Uterus (tissue), 3 donors: ENCODE measurements at regions not wholly inside any gene's neighbourhood (a gene's known extent, or its start where the extent isn't known, plus 50 kb on each side); places are given as distances from the start of the nearest gene placed in this dataset.

Source experiments
- DNase-seq, 2 donors: peaks; one replicate each; pipeline ENCODE4 v3.0.0-alpha.2; 2019 to 2020
- H3K27ac ChIP-seq, 2 donors: fragments of 200-600 bp; sonication (generic); 1 replicate in 1 of 2; 2 replicates in 1 of 2; pipeline ENCODE4 v1.5.1; 2016 to 2018
- H3K27me3 ChIP-seq, 2 donors: fragments of 200-600 bp; sonication (generic); one replicate each; pipeline ENCODE4 v1.5.1; 2018 to 2019; ENCODE audit warnings: control low read depth in 1 of 2
- H3K36me3 ChIP-seq, 2 donors: fragments of 200-600 bp; sonication (generic); one replicate each; pipeline ENCODE4 v1.5.1; 2019; ENCODE audit warnings: control low read depth in 1 of 2
- H3K4me1 ChIP-seq, 2 donors: fragments of 200-600 bp; sonication (generic); one replicate each; pipeline ENCODE4 v1.5.1; 2018 to 2019; ENCODE audit warnings: control low read depth in 1 of 2
- H3K4me3 ChIP-seq, 2 donors: fragments of 200-600 bp; sonication (generic); 1 replicate in 1 of 2; 2 replicates in 1 of 2; pipeline ENCODE4 v1.5.1; 2018 to 2019; ENCODE audit warnings: mild to moderate bottlenecking in 1 of 2
- H3K9me3 ChIP-seq, 2 donors: fragments of 200-600 bp; sonication (generic); one replicate each; pipeline ENCODE4 v1.5.1; 2019; ENCODE audit warnings: control low read depth in 1 of 2
- POLR2A ChIP-seq, 2 donors: fragments of 450-650 bp; IDR thresholded peaks; one replicate each; pipeline ENCODE4 v1.6.1; 2016; ENCODE audit warnings: antibody characterized with exemption in 2 of 2, mild to moderate bottlenecking in 1 of 2, moderate library complexity in 1 of 2
- intact Hi-C: fragments of 100-400 bp; cut with DNase I; formaldehyde crosslinking; loops from one replicate; pipeline ENCODE4 v1.15.1; 2023; ENCODE audit warnings: low total_unique reads
- TF ChIP-seq, protein P1 (sequence below), 4 experiments: fragments of 200-600 bp in 2 of 4; fragments of 450-650 bp in 2 of 4; sonication (generic) in 2 of 4; IDR thresholded peaks; one replicate each; pipeline ENCODE4 v1.5.1; 2016 to 2019; ENCODE audit warnings: antibody characterized with exemption in 4 of 4, mild to moderate bottlenecking in 2 of 4, moderate library complexity in 1 of 4
- donor health status: DM: yes; HTN: yes; CAD: no.

GRCh38 chr11:115674937-115675544, 170.8 kb upstream of the CADM1 start:
- DNase-seq: no peak
- TF ChIP-seq, protein P1, sequence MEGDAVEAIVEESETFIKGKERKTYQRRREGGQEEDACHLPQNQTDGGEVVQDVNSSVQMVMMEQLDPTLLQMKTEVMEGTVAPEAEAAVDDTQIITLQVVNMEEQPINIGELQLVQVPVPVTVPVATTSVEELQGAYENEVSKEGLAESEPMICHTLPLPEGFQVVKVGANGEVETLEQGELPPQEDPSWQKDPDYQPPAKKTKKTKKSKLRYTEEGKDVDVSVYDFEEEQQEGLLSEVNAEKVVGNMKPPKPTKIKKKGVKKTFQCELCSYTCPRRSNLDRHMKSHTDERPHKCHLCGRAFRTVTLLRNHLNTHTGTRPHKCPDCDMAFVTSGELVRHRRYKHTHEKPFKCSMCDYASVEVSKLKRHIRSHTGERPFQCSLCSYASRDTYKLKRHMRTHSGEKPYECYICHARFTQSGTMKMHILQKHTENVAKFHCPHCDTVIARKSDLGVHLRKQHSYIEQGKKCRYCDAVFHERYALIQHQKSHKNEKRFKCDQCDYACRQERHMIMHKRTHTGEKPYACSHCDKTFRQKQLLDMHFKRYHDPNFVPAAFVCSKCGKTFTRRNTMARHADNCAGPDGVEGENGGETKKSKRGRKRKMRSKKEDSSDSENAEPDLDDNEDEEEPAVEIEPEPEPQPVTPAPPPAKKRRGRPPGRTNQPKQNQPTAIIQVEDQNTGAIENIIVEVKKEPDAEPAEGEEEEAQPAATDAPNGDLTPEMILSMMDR (IDR thresholded peaks at IDR 0.05): no peak
- no peak for TF ChIP-seq POLR2A (IDR thresholded peaks at IDR 0.05)
- H3K4me3 ChIP-seq: no peak overlapping the region
- intact Hi-C loops: no loop called here
- H3K36me3 ChIP-seq: no peaks in the 10 kb centered on the region
- H3K9me3 ChIP-seq: no peaks in the 10 kb centered on the region
- no peaks in the 10 kb centered on the region for H3K4me1 ChIP-seq
- H3K27me3 ChIP-seq: no peaks in the 10 kb centered on the region
- no peak overlapping the region for H3K27ac ChIP-seq

DNA sequence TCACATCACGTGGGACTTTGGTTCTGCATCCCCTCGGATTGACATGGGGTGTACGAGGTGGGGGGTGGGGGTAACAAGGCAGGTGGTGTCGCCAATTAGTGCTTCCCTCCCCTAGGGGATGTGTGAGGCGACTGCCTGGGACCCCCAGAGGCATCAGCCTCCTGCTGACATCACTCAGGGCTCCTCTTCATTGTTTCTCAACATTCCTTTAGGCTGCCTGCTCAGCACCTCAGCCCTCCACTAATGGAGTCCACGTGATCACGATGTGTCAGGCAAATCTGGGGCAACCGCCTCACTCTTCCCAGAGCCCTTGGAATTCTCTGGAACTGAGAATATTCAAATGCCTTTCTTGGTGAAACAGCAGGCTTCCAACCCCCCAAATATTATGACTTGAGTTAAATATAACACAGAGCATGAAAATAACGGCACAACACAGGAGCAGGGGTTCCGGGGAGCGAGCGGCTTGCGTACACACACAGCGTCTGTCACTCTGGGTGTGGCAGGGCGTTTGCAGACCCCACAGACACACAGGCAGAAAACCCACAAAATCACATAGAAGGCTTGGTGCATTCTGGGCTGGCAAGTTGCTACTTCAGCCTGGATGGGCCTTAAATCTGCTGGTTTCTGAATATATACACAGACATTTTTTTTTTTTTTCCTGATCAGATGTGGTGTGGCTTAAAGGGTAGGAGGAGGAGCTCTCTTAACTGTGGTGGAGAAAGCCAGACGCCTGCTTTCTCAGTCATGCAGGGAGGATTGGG, 170.1 kb upstream of the CADM1 start:
- intact Hi-C loops: no loop called here
- no peak for TF ChIP-seq POLR2A (IDR thresholded peaks at IDR 0.05)
- TF ChIP-seq, protein P1 (IDR thresholded peaks at IDR 0.05): no peak
- Histone ChIP-seq H3K4me3 (no peak overlapping the region), H3K4me1 (no peaks in the 10 kb centered on the region), H3K27ac (no peak overlapping the region), H3K9me3 (no peaks in the 10 kb centered on the region), H3K27me3 (no peaks in the 10 kb centered on the region), H3K36me3 (no peaks in the 10 kb centered on the region)
- no peak for DNase-seq

- intact Hi-C loops: no loop called here
- no peak for TF ChIP-seq POLR2A (IDR thresholded peaks at IDR 0.05)
- TF ChIP-seq, protein P1 (IDR thresholded peaks at IDR 0.05): no peak
- no peaks in the 10 kb centered on the region for H3K36me3 ChIP-seq
- H3K27me3 ChIP-seq: no peaks in the 10 kb centered on the region
- no peak for DNase-seq
- H3K27ac ChIP-seq: no peak overlapping the region
- no peak overlapping the region for H3K4me3 ChIP-seq
- no peaks in the 10 kb centered on the region for H3K9me3 ChIP-seq
- no peaks in the 10 kb centered on the region for H3K4me1 ChIP-seq
Measured at GRCh38 chr11:115673720-115674119, 169.5 kb upstream of the CADM1 start.

DNA sequence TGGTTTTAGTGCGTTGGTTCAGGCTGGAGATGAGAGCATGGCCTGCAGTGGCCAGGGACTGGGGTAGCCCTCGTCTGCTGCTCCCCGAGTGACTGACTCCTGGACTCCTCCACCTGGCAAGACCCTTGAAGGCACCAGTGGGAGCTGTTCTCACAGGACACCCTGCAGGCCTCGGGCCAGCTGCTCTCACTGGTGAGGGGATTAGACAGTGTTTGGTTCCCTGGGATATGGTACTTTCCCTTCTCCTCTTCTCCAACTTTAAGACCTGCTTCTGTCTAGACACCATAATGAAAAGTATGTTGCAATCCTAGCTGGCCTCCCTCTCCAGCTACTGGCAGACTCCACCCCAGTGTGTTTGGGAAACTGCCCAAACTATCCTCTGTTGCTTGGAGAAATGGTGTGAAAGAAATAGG, 168.8 kb upstream of the CADM1 start:
- H3K27me3 ChIP-seq: no peaks in the 10 kb centered on the region
- intact Hi-C loops: no loop called here
- H3K36me3 ChIP-seq: no peaks in the 10 kb centered on the region
- no peaks in the 10 kb centered on the region for H3K4me1 ChIP-seq
- DNase-seq: peak in 1 of 2 donors; percentile 51
- no peak overlapping the region for H3K27ac ChIP-seq
- no peak overlapping the region for H3K4me3 ChIP-seq
- TF ChIP-seq, protein P1 (IDR thresholded peaks at IDR 0.05): no peak
- no peak for TF ChIP-seq POLR2A (IDR thresholded peaks at IDR 0.05)
- H3K9me3 ChIP-seq: no peaks in the 10 kb centered on the region

- intact Hi-C loops: no loop called here
- H3K27me3 ChIP-seq: no peaks in the 10 kb centered on the region
- H3K9me3 ChIP-seq: no peaks in the 10 kb centered on the region
- DNase-seq: no peak
- no peaks in the 10 kb centered on the region for H3K4me1 ChIP-seq
- no peak overlapping the region for H3K27ac ChIP-seq
- H3K36me3 ChIP-seq: no peaks in the 10 kb centered on the region
- TF ChIP-seq, protein P1 (IDR thresholded peaks at IDR 0.05): no peak
- TF ChIP-seq POLR2A (IDR thresholded peaks at IDR 0.05): no peak
- no peak overlapping the region for H3K4me3 ChIP-seq
Measured at GRCh38 chr11:115672412-115672811, 168.2 kb upstream of the CADM1 start.
